ENCODE measurements at regions not wholly inside any gene's neighbourhood (a gene's known extent, or its start where the extent isn't known, plus 50 kb on each side); places are given as distances from the start of the nearest gene placed in this dataset.

DNA sequence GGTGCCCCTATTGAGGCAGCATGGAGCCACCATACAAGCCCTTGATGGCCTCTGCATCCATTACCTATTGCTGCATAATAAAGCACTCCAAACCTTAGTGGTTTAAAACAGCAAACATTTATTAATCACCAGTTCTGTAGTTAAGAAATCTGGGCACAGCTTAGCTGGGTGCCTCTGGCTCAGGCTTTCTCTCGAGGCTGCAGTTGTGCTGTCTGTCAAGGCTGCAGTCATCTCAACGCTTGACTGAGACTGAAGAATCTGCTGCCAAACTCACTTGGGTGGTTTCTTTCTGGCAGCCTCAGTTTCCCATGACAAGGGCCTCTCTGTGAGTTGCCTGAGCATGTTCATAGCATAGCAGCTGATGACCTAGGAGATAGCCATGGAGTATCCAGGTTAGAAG is 207.4 kb upstream of the LRFN2 start:
- 25 to 45% (median 29%) methylated on average over 2 of the region's 2 CpGs for WGBS, 3 donors
- no peak for DNase-seq
- intact Hi-C loops (cut with DNase I): no loop called here

GRCh38 chr6:40792183-40792582 is 205.0 kb upstream of the LRFN2 start:
- intact Hi-C loops (cut with DNase I): no loop called here
- WGBS, 3 donors: 76 to 95% (median 87%) methylated on average over 2 of the region's 2 CpGs

More for the DNA sequence above, 207.4 kb upstream of the LRFN2 start:
- H3K27ac ChIP-seq: no peak overlapping the region
- TF ChIP-seq, protein P1, sequence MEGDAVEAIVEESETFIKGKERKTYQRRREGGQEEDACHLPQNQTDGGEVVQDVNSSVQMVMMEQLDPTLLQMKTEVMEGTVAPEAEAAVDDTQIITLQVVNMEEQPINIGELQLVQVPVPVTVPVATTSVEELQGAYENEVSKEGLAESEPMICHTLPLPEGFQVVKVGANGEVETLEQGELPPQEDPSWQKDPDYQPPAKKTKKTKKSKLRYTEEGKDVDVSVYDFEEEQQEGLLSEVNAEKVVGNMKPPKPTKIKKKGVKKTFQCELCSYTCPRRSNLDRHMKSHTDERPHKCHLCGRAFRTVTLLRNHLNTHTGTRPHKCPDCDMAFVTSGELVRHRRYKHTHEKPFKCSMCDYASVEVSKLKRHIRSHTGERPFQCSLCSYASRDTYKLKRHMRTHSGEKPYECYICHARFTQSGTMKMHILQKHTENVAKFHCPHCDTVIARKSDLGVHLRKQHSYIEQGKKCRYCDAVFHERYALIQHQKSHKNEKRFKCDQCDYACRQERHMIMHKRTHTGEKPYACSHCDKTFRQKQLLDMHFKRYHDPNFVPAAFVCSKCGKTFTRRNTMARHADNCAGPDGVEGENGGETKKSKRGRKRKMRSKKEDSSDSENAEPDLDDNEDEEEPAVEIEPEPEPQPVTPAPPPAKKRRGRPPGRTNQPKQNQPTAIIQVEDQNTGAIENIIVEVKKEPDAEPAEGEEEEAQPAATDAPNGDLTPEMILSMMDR (IDR thresholded peaks at IDR 0.05): no peak
- no peaks in the 10 kb centered on the region for H3K36me3 ChIP-seq (ENCODE audit: insufficient read depth in 1 of 2, low read depth in 1 of 2)
- no peaks in the 10 kb centered on the region for H3K9me3 ChIP-seq
- H3K4me3 ChIP-seq: no peak overlapping the region
- peaks cover 14% of the 10 kb centered on the region for H3K4me1 ChIP-seq
- H3K27me3 ChIP-seq (ENCODE audit: insufficient read depth in 3 of 3, low read length in 2 of 3): no peaks in the 10 kb centered on the region
- peak; percentile 66 to 93 (median 84) for ATAC-seq

GRCh38 chr6:40791004-40791403 is 203.8 kb upstream of the LRFN2 start:
- H3K36me3 ChIP-seq (ENCODE audit: insufficient read depth in 1 of 2, low read depth in 1 of 2): no peaks in the 10 kb centered on the region
- 51 to 68% (median 66%) methylated on average over 4 of the region's 4 CpGs for WGBS, 3 donors
- no peaks in the 10 kb centered on the region for H3K9me3 ChIP-seq
- intact Hi-C loops (cut with DNase I): no loop called here
- H3K27ac ChIP-seq: no peak overlapping the region
- H3K4me3 ChIP-seq: no peak overlapping the region
- no peaks in the 10 kb centered on the region for H3K27me3 ChIP-seq (ENCODE audit: insufficient read depth in 3 of 3, low read length in 2 of 3)
- no peak for DNase-seq
- no peak for ATAC-seq
- peaks cover 14% of the 10 kb centered on the region for H3K4me1 ChIP-seq
- TF ChIP-seq, protein P1 (IDR thresholded peaks at IDR 0.05): no peak

More at GRCh38 chr6:40792183-40792582, 205.0 kb upstream of the LRFN2 start:
- Histone ChIP-seq H3K4me1 (peaks cover 14% of the 10 kb centered on the region), H3K27me3 (ENCODE audit: insufficient read depth in 3 of 3, low read length in 2 of 3) (no peaks in the 10 kb centered on the region), H3K27ac (no peak overlapping the region), H3K36me3 (ENCODE audit: insufficient read depth in 1 of 2, low read depth in 1 of 2) (no peaks in the 10 kb centered on the region), H3K4me3 (no peak overlapping the region), H3K9me3 (no peaks in the 10 kb centered on the region)
- ATAC-seq: no peak
- no peak for DNase-seq
- TF ChIP-seq, protein P1 (IDR thresholded peaks at IDR 0.05): no peak

DNA sequence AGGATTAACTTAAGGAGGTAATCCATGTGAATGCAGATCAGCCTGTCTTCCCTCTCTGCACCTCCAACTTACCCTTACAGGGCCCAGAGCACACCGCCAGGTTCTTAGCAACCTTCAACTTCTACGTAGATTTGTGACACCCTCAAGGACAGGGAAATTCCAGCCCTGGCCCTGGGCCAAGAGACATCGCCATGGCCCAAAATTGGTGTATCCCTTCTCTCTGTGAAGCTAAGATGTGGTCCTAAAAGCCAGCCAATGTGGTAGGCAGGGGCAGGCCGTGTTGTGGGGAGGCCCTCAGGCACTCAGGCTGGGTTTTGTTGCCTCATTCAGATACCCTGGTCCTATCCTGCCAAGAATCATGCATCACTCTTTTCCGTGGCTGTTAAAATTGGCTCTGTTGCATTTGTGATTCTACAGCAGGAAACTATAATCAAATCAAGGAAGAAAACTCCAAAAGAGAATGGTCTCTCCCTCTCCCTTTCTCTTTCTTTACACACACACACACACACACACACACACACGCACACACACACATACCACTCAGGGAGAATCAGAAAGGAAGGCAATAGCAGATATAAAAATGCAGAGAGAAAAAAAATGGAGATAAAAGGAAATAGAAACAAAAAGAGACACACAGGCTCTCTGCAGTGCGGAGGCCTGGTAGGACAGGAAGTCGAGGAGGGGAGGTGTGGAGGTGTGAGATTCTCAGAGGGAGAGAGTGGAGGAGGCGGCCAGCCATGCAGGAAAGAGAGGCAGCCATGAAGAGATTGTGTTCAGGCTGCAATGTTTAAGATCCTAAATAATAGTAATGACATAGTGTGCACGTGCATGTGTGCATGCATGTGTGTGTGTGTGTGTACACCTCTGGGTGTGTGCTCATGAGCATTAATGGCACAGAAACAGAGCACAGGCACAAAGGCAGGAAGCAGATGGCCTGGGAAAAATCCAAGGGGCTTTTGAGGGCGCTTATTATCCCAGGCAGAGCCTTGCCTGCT is 201.8 kb upstream of the LRFN2 start:
- WGBS, 3 donors: 53 to 58% (median 57%) methylated on average over 11 of the region's 11 CpGs
- no peak overlapping the region for H3K4me3 ChIP-seq
- TF ChIP-seq, protein P1 (IDR thresholded peaks at IDR 0.05): no peak
- ATAC-seq (peak in 2 of 4 donors; percentile 33 to 65), DNase-seq (no peak)
- no peaks in the 10 kb centered on the region for H3K9me3 ChIP-seq
- no peak overlapping the region for H3K27ac ChIP-seq
- no peaks in the 10 kb centered on the region for H3K27me3 ChIP-seq (ENCODE audit: insufficient read depth in 3 of 3, low read length in 2 of 3)
- intact Hi-C loops (cut with DNase I): no loop called here
- peaks cover 4% of the 10 kb centered on the region for H3K4me1 ChIP-seq
- no peaks in the 10 kb centered on the region for H3K36me3 ChIP-seq (ENCODE audit: insufficient read depth in 1 of 2, low read depth in 1 of 2)
